OCI-LY7 (cell line): ENCODE measurements at regions not wholly inside any gene's neighbourhood (a gene's known extent, or its start where the extent isn't known, plus 50 kb on each side); places are given as distances from the start of the nearest gene placed in this dataset.
A peak's percentile ranks its signal among the peaks of the same experiment; 100 is the strongest.

Experiments used
- BruUV-seq: library from RNA; stranded (reverse); fragments of 400-500 nt; replicated peaks from 2 replicates; lab custom pipeline; 2021; lab: Mats Ljungman, UMichigan
- CTCF ChIA-PET: fragments of 300-600 bp; sonication (Branson Sonifier 250); formaldehyde crosslinking; loops from one replicate; lab custom pipeline; 2022; ENCODE audit warnings: antibody characterized with exemption; ENCODE audit not compliant: unreplicated experiment; lab: Charles Lee
- POLR2A ChIA-PET: fragments of 300-600 bp; sonication (Branson Sonifier 250); formaldehyde crosslinking; loops from one replicate; lab custom pipeline; 2022; ENCODE audit warnings: antibody characterized with exemption; lab: Charles Lee
- DNase-seq: peaks from one replicate; pipeline ENCODE4 v3.0.0-alpha.2; 2015; ENCODE audit warnings: low spot score
- H2AFZ ChIP-seq: fragments of 200-600 bp; sonication (generic), shearing (Covaris generic); 2 replicates; pipeline ENCODE4 v1.6.1; 2014; ENCODE audit warnings: mild to moderate bottlenecking, antibody characterized with exemption, low read length, moderate library complexity
- H3K27ac ChIP-seq: fragments of 200-600 bp; sonication (generic); 2 replicates; pipeline ENCODE4 v1.5.1; 2014; ENCODE audit warnings: mixed run types, low read depth, mild to moderate bottlenecking, moderate library complexity, low read length, inconsistent platforms; ENCODE audit not compliant: poor library complexity, severe bottlenecking
- H3K36me3 ChIP-seq: fragments of 200-600 bp; sonication (generic); 2 replicates; pipeline ENCODE4 v1.6.1; 2014; ENCODE audit warnings: mild to moderate bottlenecking, antibody characterized with exemption, low read length, moderate library complexity, mixed read lengths; ENCODE audit not compliant: insufficient read depth
- H3K4me1 ChIP-seq: fragments of 200-600 bp; sonication (generic); 2 replicates; pipeline ENCODE4 v1.5.1; 2014; ENCODE audit warnings: mild to moderate bottlenecking, low read length; ENCODE audit not compliant: insufficient read depth, poor library complexity, severe bottlenecking
- H3K4me2 ChIP-seq: fragments of 200-600 bp; sonication (generic); 2 replicates; pipeline ENCODE4 v1.6.1; 2014; ENCODE audit warnings: mild to moderate bottlenecking, low read length
- H3K4me3 ChIP-seq: fragments of 200-600 bp; sonication (generic); 2 replicates; pipeline ENCODE4 v1.5.1; 2014; ENCODE audit warnings: mild to moderate bottlenecking, low read depth, low read length; ENCODE audit not compliant: poor library complexity, severe bottlenecking
- H3K79me2 ChIP-seq: fragments of 200-600 bp; sonication (generic); 2 replicates; pipeline ENCODE4 v1.6.1; 2016; ENCODE audit warnings: low read depth, mild to moderate bottlenecking, low read length, moderate library complexity, mixed read lengths; ENCODE audit not compliant: insufficient read depth
- H3K9me2 ChIP-seq: fragments of 200-600 bp; sonication (generic); 2 replicates; pipeline ENCODE4 v1.6.1; 2016; ENCODE audit warnings: mild to moderate bottlenecking, low read length, mixed read lengths; ENCODE audit not compliant: insufficient read depth
- H3K9me3 ChIP-seq: fragments of 200-600 bp; sonication (generic); 2 replicates; pipeline ENCODE4 v1.6.1; 2014; ENCODE audit warnings: mild to moderate bottlenecking, mixed run types, low read length, mixed read lengths
- H4K20me1 ChIP-seq: fragments of 200-600 bp; sonication (generic); 2 replicates; pipeline ENCODE4 v1.6.1; 2014; ENCODE audit warnings: mild to moderate bottlenecking, antibody characterized with exemption, low read length, moderate library complexity, mixed read lengths; ENCODE audit not compliant: insufficient read depth
- CTCF ChIP-seq: fragments of 200-600 bp; sonication (generic); conservative IDR thresholded peaks from 2 replicates; pipeline ENCODE4 v1.5.1; 2014; ENCODE audit warnings: mild to moderate bottlenecking, antibody characterized with exemption, low read length, moderate library complexity, mixed read lengths
- EZH2phosphoT487 ChIP-seq: fragments of 200-600 bp; sonication (generic); IDR thresholded peaks from 2 replicates; pipeline ENCODE4 v1.6.1; 2018; ENCODE audit warnings: low read depth, borderline replicate concordance, mild to moderate bottlenecking, mixed run types, antibody characterized with exemption, low read length, moderate library complexity, mixed read lengths
- intact Hi-C: fragments of 100-400 bp; cut with micrococcal nuclease; formaldehyde crosslinking; loops from one replicate; pipeline ENCODE4 v1.10.0; 2022; ENCODE audit not compliant: unreplicated experiment

GRCh38 chr1:14113841-14114567, 414.0 kb downstream of the PRDM2 start:
- peaks cover 42% of the 10 kb centered on the region for H3K4me1 ChIP-seq
- CTCF ChIA-PET = interaction anchor here (0.6 to 1.2 kb wide), 3 partner anchors 255 to 1698 kb away, joined by 3 read pairs; no protein-coding TSS in a partner anchor
- no peak overlapping the region for H3K4me3 ChIP-seq
- no peaks in the 10 kb centered on the region for H3K9me2 ChIP-seq
- H3K4me2 ChIP-seq = peak overlapping the region; percentile 31
- no TSS peak for BruUV-seq
- POLR2A ChIA-PET = interaction anchor here (0.6 kb wide), 1 partner anchor 43 kb away, joined by 3 read pairs; no protein-coding TSS in a partner anchor
- H3K27ac ChIP-seq = peak overlapping the region; percentile 21
- no peaks in the 10 kb centered on the region for H4K20me1 ChIP-seq
- TF ChIP-seq CTCF = peak; percentile 94
- no peak for TF ChIP-seq EZH2phosphoT487
- intact Hi-C loops = loop anchor here (1.0 to 10.0 kb wide), 5 partner anchors 250 to 931 kb away; no protein-coding TSS in a partner anchor
- peaks cover 8% of the 10 kb centered on the region for H3K36me3 ChIP-seq
- peak overlapping the region; percentile 59; the same call in 1 of the 2 replicates for H2AFZ ChIP-seq
- H3K9me3 ChIP-seq = peaks cover 20% of the 10 kb centered on the region; the same call in 1 of the 2 replicates
- DNase-seq = peak; percentile 92
- H3K79me2 ChIP-seq = no peaks in the 10 kb centered on the region

GRCh38 chr1:14115976-14116375, 416.0 kb downstream of the PRDM2 start:
- TF ChIP-seq CTCF (no peak), EZH2phosphoT487 (no peak)
- no peaks in the 10 kb centered on the region for H4K20me1 ChIP-seq
- CTCF ChIA-PET = no interaction called here
- H3K4me2 ChIP-seq = no peak overlapping the region
- no peaks in the 10 kb centered on the region for H3K9me2 ChIP-seq
- no peak overlapping the region for H2AFZ ChIP-seq
- H3K4me1 ChIP-seq = peaks cover 42% of the 10 kb centered on the region
- POLR2A ChIA-PET = no interaction called here
- no peak overlapping the region for H3K4me3 ChIP-seq
- H3K9me3 ChIP-seq = peaks cover 38% of the 10 kb centered on the region
- no TSS peak for BruUV-seq
- DNase-seq = no peak
- intact Hi-C loops = loop anchor here (2.0 to 10.0 kb wide), 3 partner anchors 299 to 929 kb away; no protein-coding TSS in a partner anchor
- peaks cover 8% of the 10 kb centered on the region for H3K36me3 ChIP-seq
- H3K79me2 ChIP-seq = no peaks in the 10 kb centered on the region
- no peak overlapping the region for H3K27ac ChIP-seq

GRCh38 chr1:14117700-14118099, 417.7 kb downstream of the PRDM2 start:
- no TSS peak for BruUV-seq
- no peak for TF ChIP-seq CTCF
- no peak for TF ChIP-seq EZH2phosphoT487
- H3K27ac ChIP-seq = no peak overlapping the region
- no peaks in the 10 kb centered on the region for H3K79me2 ChIP-seq
- intact Hi-C loops = loop anchor here (10.0 kb wide), 2 partner anchors 447 to 927 kb away; no protein-coding TSS in a partner anchor
- H3K9me2 ChIP-seq = no peaks in the 10 kb centered on the region
- H4K20me1 ChIP-seq = no peaks in the 10 kb centered on the region
- H2AFZ ChIP-seq = no peak overlapping the region
- H3K9me3 ChIP-seq = peaks cover 40% of the 10 kb centered on the region
- POLR2A ChIA-PET = no interaction called here
- CTCF ChIA-PET = no interaction called here
- no peak overlapping the region for H3K4me3 ChIP-seq
- no peak for DNase-seq
- H3K36me3 ChIP-seq = peaks cover 11% of the 10 kb centered on the region
- H3K4me2 ChIP-seq = no peak overlapping the region
- peaks cover 37% of the 10 kb centered on the region for H3K4me1 ChIP-seq
